ENCODE measurements at regions not wholly inside any gene's neighbourhood (a gene's known extent, or its start where the extent isn't known, plus 50 kb on each side); places are given as distances from the start of the nearest gene placed in this dataset.

GRCh38 chr21:31442339-31442738 lies 98.3 kb upstream of the TIAM1 start:
- no peak for TF ChIP-seq CTCF (IDR thresholded peaks at IDR 0.05; ENCODE audit: insufficient read depth, low read length, poor library complexity, severe bottlenecking)
- Histone ChIP-seq H3K27me3 (replicated peaks; ENCODE audit: control insufficient read depth, insufficient read depth, low read length) (no peaks in the 10 kb centered on the region), H3K36me3 (ENCODE audit: control insufficient read depth, insufficient read depth, low read length) (no peaks in the 10 kb centered on the region), H3K4me3 (replicated peaks; ENCODE audit: low read depth, low read length) (no peak overlapping the region)
- DNase-seq (ENCODE audit: extremely low read depth, insufficient read length) = no peak

GRCh38 chr21:31429506-31429905 lies 85.4 kb upstream of the TIAM1 start:
- Histone ChIP-seq H3K4me3 (replicated peaks; ENCODE audit: low read depth, low read length) (no peak overlapping the region), H3K36me3 (ENCODE audit: control insufficient read depth, insufficient read depth, low read length) (no peaks in the 10 kb centered on the region), H3K27me3 (replicated peaks; ENCODE audit: control insufficient read depth, insufficient read depth, low read length) (no peaks in the 10 kb centered on the region; the same call in 1 of the 2 replicates)
- no peak for TF ChIP-seq CTCF (IDR thresholded peaks at IDR 0.05; ENCODE audit: insufficient read depth, low read length, poor library complexity, severe bottlenecking)
- DNase-seq (ENCODE audit: extremely low read depth, insufficient read length) = no peak

- no peak for TF ChIP-seq CTCF (IDR thresholded peaks at IDR 0.05; ENCODE audit: insufficient read depth, low read length, poor library complexity, severe bottlenecking)
- Histone ChIP-seq H3K36me3 (ENCODE audit: control insufficient read depth, insufficient read depth, low read length) (no peaks in the 10 kb centered on the region), H3K27me3 (replicated peaks; ENCODE audit: control insufficient read depth, insufficient read depth, low read length) (no peaks in the 10 kb centered on the region; the same call in 1 of the 2 replicates), H3K4me3 (replicated peaks; ENCODE audit: low read depth, low read length) (no peak overlapping the region)
- no peak for DNase-seq (ENCODE audit: extremely low read depth, insufficient read length)
These were observed 82.3 kb upstream of the TIAM1 start for GRCh38 chr21:31426235-31426797.

GRCh38 chr21:31425138-31425537 lies 81.1 kb upstream of the TIAM1 start:
- TF ChIP-seq CTCF (IDR thresholded peaks at IDR 0.05; ENCODE audit: insufficient read depth, low read length, poor library complexity, severe bottlenecking) = no peak
- Histone ChIP-seq H3K27me3 (replicated peaks; ENCODE audit: control insufficient read depth, insufficient read depth, low read length) (no peaks in the 10 kb centered on the region; the same call in 1 of the 2 replicates), H3K4me3 (replicated peaks; ENCODE audit: low read depth, low read length) (no peak overlapping the region), H3K36me3 (ENCODE audit: control insufficient read depth, insufficient read depth, low read length) (no peaks in the 10 kb centered on the region)
- DNase-seq (ENCODE audit: extremely low read depth, insufficient read length) = no peak

- no peak for DNase-seq (ENCODE audit: extremely low read depth, insufficient read length)
- no peaks in the 10 kb centered on the region for H3K36me3 ChIP-seq (ENCODE audit: control insufficient read depth, insufficient read depth, low read length)
- TF ChIP-seq CTCF (IDR thresholded peaks at IDR 0.05; ENCODE audit: insufficient read depth, low read length, poor library complexity, severe bottlenecking) = no peak
- no peak overlapping the region for H3K4me3 ChIP-seq (replicated peaks; ENCODE audit: low read depth, low read length)
- H3K27me3 ChIP-seq (replicated peaks; ENCODE audit: control insufficient read depth, insufficient read depth, low read length) = no peaks in the 10 kb centered on the region; the same call in 1 of the 2 replicates
These were observed 80.0 kb upstream of the TIAM1 start for GRCh38 chr21:31424058-31424457.

- Histone ChIP-seq H3K4me3 (replicated peaks; ENCODE audit: low read depth, low read length) (no peak overlapping the region), H3K27me3 (replicated peaks; ENCODE audit: control insufficient read depth, insufficient read depth, low read length) (no peaks in the 10 kb centered on the region; the same call in 1 of the 2 replicates), H3K36me3 (ENCODE audit: control insufficient read depth, insufficient read depth, low read length) (no peaks in the 10 kb centered on the region)
- no peak for DNase-seq (ENCODE audit: extremely low read depth, insufficient read length)
- no peak for TF ChIP-seq CTCF (IDR thresholded peaks at IDR 0.05; ENCODE audit: insufficient read depth, low read length, poor library complexity, severe bottlenecking)
These were observed 76.9 kb upstream of the TIAM1 start for GRCh38 chr21:31420988-31421387.

Measured in GM06990 (cell line).